ENCODE measurements at regions not wholly inside any gene's neighbourhood (a gene's known extent, or its start where the extent isn't known, plus 50 kb on each side); places are given as distances from the start of the nearest gene placed in this dataset.
A peak's percentile ranks its signal among the peaks of the same experiment; 100 is the strongest.
"Not testable (repeated sequence)": the region's sequence is repeated elsewhere in the genome, so short reads cannot be mapped to it uniquely, and the experiment has no call there.

GRCh38 chr5:162209005-162209605 lies 141.5 kb downstream of the GABRG2 start:
- DNase-seq: peak; percentile 62 to 71

- DNase-seq: no peak
These were observed 147.0 kb downstream of the GABRG2 start for GRCh38 chr5:162214551-162214950.

- no peak for DNase-seq
These were observed 149.5 kb downstream of the GABRG2 start for GRCh38 chr5:162217037-162217436.

GRCh38 chr5:162221910-162222309 lies 154.3 kb downstream of the GABRG2 start:
- DNase-seq: no peak

- DNase-seq: peak in 1 of 2 experiments; percentile 27
These were observed 159.5 kb downstream of the GABRG2 start for GRCh38 chr5:162227075-162227474.

- no peak for DNase-seq
These were observed 162.8 kb downstream of the GABRG2 start for GRCh38 chr5:162230348-162230747.

GRCh38 chr5:162231522-162231921 lies 163.9 kb downstream of the GABRG2 start:
- no peak for DNase-seq

GRCh38 chr5:162240734-162241133 lies 173.2 kb downstream of the GABRG2 start:
- DNase-seq: no peak

- no peak for DNase-seq
These were observed 174.8 kb downstream of the GABRG2 start for GRCh38 chr5:162242416-162242815.

- DNase-seq: no peak
These were observed 176.1 kb downstream of the GABRG2 start for GRCh38 chr5:162243651-162244050.

- DNase-seq: peak; percentile 1 to 3
These were observed 180.6 kb downstream of the GABRG2 start for GRCh38 chr5:162248107-162248713.

GRCh38 chr5:162256711-162257110 lies 189.1 kb downstream of the GABRG2 start:
- peak in 1 of 2 experiments; percentile 38 for DNase-seq

GRCh38 chr5:162268694-162269481 lies 201.3 kb downstream of the GABRG2 start:
- DNase-seq: no peak

- DNase-seq: no peak
These were observed 204.8 kb downstream of the GABRG2 start for GRCh38 chr5:162272417-162272816.

GRCh38 chr5:162274679-162275078 lies 207.1 kb downstream of the GABRG2 start:
- no peak for DNase-seq

- not testable (repeated sequence) for DNase-seq
These were observed 207.8 kb downstream of the GABRG2 start for GRCh38 chr5:162275387-162275786.

GRCh38 chr5:162282191-162282590 lies 214.6 kb downstream of the GABRG2 start:
- no peak for DNase-seq

GRCh38 chr5:162283609-162284008 lies 216.0 kb downstream of the GABRG2 start:
- no peak for DNase-seq

GRCh38 chr5:162288647-162289296 lies 221.2 kb downstream of the GABRG2 start:
- no peak for DNase-seq

- no peak for DNase-seq
These were observed 221.9 kb downstream of the GABRG2 start for GRCh38 chr5:162289489-162289888.

GRCh38 chr5:162299793-162300192 lies 232.2 kb downstream of the GABRG2 start:
- DNase-seq: no peak

- DNase-seq: no peak
These were observed 233.8 kb downstream of the GABRG2 start for GRCh38 chr5:162301356-162301755.

- no peak for DNase-seq
These were observed 255.9 kb downstream of the GABRG2 start for GRCh38 chr5:162323466-162323865.

GRCh38 chr5:162324328-162324727 lies 256.8 kb downstream of the GABRG2 start:
- no peak for DNase-seq

Data from NCI-H524 (cell line).